ENCODE measurements at regions not wholly inside any gene's neighbourhood (a gene's known extent, or its start where the extent isn't known, plus 50 kb on each side); places are given as distances from the start of the nearest gene placed in this dataset.

DNA sequence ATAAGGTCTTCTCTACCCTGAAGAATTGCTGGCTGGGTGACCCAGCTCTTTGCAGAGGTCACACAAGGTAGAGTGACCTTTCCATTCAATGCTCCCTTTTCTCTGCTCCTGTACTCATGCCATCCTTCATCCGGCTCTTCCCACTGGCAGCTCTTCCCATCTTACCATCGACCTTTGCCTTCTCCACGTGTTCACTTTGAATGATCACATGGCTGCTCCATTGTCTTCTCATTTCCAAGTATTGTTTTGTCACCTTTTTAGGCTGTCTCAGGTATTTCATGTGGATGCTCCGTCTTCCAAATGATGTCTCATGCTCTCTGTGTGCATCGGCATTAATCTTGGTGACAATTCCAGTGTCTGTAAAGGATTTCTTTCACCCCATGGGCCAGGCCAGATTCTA is 76.6 kb upstream of the ONECUT1 start:
- in situ Hi-C loops (cut with MboI; ENCODE audit: low sequenced_read_pairs, unreplicated experiment), result no loop called here
- DNase-seq (ENCODE audit: low spot score), result no peak
- TF ChIP-seq, protein P1, sequence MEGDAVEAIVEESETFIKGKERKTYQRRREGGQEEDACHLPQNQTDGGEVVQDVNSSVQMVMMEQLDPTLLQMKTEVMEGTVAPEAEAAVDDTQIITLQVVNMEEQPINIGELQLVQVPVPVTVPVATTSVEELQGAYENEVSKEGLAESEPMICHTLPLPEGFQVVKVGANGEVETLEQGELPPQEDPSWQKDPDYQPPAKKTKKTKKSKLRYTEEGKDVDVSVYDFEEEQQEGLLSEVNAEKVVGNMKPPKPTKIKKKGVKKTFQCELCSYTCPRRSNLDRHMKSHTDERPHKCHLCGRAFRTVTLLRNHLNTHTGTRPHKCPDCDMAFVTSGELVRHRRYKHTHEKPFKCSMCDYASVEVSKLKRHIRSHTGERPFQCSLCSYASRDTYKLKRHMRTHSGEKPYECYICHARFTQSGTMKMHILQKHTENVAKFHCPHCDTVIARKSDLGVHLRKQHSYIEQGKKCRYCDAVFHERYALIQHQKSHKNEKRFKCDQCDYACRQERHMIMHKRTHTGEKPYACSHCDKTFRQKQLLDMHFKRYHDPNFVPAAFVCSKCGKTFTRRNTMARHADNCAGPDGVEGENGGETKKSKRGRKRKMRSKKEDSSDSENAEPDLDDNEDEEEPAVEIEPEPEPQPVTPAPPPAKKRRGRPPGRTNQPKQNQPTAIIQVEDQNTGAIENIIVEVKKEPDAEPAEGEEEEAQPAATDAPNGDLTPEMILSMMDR (IDR thresholded peaks at IDR 0.05; ENCODE audit: borderline replicate concordance, control extremely low read depth, extremely low read depth, insufficient read depth, missing control alignments), result no peak

DNA sequence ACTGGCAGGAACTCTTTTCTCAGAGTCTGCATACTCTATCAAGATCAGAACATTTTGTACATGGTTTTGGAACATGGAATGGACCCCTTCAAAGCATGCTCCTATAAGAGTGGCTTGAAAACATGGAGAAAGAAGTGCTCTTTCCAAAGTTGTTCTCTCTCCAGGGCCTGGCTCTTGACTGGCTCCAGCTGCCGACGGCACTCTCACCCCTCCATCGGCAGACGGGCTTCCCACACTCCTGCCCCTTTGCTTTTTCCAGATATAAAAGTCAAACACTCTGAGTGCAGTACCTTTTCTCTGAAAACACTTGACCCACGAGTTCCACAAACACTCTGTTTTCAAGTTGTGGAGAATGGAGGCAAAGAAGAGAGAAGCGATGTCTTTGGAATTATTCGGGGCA is 72.5 kb upstream of the ONECUT1 start:
- TF ChIP-seq, protein P1 (IDR thresholded peaks at IDR 0.05; ENCODE audit: borderline replicate concordance, control extremely low read depth, extremely low read depth, insufficient read depth, missing control alignments), result no peak
- in situ Hi-C loops (cut with MboI; ENCODE audit: low sequenced_read_pairs, unreplicated experiment), result no loop called here
- no peak for DNase-seq (ENCODE audit: low spot score)

DNA sequence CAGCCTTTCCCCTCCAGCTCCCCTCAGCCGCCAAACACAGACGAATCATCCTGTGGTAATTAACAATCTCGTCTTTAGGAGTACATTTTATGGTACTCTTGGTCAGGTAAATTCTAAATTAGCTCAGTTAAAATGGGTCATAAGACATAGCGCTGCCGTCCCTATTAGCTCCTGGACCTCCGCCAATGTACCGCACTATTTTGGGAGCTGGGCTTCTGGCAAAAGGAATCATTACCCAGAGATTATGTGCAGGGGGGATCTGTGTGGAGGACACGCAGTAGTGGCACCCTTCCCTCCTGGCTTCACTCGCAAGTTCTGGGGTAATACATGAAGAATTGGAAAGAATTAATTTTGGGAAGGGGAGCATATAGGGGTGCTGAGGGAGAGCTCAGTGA is 68.6 kb upstream of the ONECUT1 start:
- no peak for DNase-seq (ENCODE audit: low spot score)
- TF ChIP-seq, protein P1 (IDR thresholded peaks at IDR 0.05; ENCODE audit: borderline replicate concordance, control extremely low read depth, extremely low read depth, insufficient read depth, missing control alignments), result no peak
- in situ Hi-C loops (cut with MboI; ENCODE audit: low sequenced_read_pairs, unreplicated experiment), result no loop called here

DNA sequence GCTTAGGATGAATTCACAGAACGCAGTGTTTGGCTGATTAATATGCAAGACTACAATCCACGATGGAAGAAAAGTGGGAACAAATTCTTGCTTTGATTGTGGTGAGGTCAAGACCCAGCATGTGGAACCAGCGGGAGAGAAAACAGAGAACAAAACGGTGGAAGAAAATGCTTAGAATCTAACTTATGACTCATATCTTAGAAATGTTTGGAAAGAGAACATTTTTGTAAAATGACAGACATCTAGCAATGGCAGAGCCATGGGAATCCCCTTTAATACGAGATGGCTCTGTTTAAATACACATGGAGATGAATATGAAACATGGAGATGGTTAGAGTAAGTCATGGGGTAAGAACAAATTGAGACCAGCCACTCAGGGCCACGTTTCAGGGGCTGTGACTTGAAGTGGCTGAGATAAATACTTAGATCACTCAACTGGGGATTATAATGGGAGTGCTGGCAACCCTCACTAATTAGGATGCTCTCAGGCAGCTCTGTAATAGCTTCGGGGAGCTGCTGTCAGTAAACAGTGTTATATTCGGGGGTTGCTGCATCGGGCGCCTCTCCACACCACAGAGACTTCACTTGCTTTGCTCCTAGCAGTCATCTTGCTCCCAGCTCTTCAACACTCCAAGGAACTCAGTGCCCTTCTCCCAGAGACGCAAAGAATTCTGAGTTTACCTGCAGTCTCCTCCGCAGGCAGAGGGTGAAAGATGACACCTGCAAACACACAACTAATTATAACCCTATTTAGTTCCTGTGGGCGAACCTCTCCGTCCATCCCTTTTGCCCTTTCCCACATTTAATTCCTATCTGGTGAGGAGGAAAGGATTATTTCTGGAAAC is 68.0 kb upstream of the ONECUT1 start:
- in situ Hi-C loops (cut with MboI; ENCODE audit: low sequenced_read_pairs, unreplicated experiment), result no loop called here
- DNase-seq (ENCODE audit: low spot score), result no peak
- TF ChIP-seq, protein P1 (IDR thresholded peaks at IDR 0.05; ENCODE audit: borderline replicate concordance, control extremely low read depth, extremely low read depth, insufficient read depth, missing control alignments), result no peak

DNA sequence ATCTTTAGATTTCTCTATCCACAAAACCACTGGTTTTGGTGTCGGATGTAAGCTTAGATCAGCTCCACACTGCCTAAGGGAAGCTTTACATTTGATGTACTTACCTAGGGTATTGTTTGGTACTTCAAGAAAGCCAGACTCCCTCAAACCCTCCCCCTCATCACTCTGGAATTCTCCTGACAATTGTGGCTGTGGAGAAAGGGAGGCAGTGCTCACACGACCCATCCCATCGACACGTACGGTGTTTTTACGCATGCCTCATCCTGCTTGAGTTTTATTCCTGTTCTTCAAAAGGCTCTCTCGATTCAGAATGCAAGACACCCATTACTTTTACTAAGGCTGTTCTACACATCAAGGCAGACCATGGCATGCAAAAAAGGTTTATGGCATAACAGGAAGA is 67.3 kb upstream of the ONECUT1 start:
- in situ Hi-C loops (cut with MboI; ENCODE audit: low sequenced_read_pairs, unreplicated experiment), result no loop called here
- TF ChIP-seq, protein P1 (IDR thresholded peaks at IDR 0.05; ENCODE audit: borderline replicate concordance, control extremely low read depth, extremely low read depth, insufficient read depth, missing control alignments), result no peak
- no peak for DNase-seq (ENCODE audit: low spot score)

DNA sequence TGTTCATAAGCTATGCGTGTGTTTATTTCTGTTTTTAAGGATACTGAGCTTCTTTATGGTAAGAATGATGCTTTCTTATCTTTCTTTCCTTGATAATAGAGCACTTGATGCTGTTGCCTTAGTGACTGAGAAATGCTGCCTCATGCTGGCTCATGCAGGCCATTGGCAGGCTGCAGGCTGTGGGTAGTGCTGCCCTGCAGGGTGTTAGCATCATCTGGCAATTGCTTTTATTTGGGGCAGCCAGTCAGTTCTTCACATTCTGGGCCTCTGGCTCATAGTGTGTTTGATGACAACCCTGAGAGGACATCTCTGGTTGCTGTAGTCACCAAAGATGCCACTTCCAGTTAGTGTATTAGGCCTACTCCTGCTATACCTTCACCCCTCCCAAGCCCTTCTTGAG is 66.2 kb upstream of the ONECUT1 start:
- in situ Hi-C loops (cut with MboI; ENCODE audit: low sequenced_read_pairs, unreplicated experiment), result no loop called here
- DNase-seq (ENCODE audit: low spot score), result no peak
- TF ChIP-seq, protein P1 (IDR thresholded peaks at IDR 0.05; ENCODE audit: borderline replicate concordance, control extremely low read depth, extremely low read depth, insufficient read depth, missing control alignments), result no peak
